HepG2 (cell line): ENCODE measurements at regions not wholly inside any gene's neighbourhood (a gene's known extent, or its start where the extent isn't known, plus 50 kb on each side); places are given as distances from the start of the nearest gene placed in this dataset.

Experiments used
- CBFB ChIP-seq: sonication (generic); formaldehyde crosslinking; IDR thresholded peaks from 2 replicates; pipeline ENCODE4 v1.4.0; 2020; ENCODE audit warnings: missing genetic modification reagents
- ERF ChIP-seq: IDR thresholded peaks from 2 replicates; pipeline ENCODE4 v1.6.1; 2018; ENCODE audit warnings: missing biosample characterization, missing genetic modification reagents
- GMEB1 ChIP-seq: sonication (generic); formaldehyde crosslinking; IDR thresholded peaks from 2 replicates; pipeline ENCODE4 v1.5.1; 2020; ENCODE audit warnings: missing genetic modification reagents, mild to moderate bottlenecking, borderline replicate concordance
- MED8 ChIP-seq: sonication (generic); formaldehyde crosslinking; IDR thresholded peaks from 2 replicates; pipeline ENCODE4 v1.8.1; 2023; ENCODE audit warnings: mild to moderate bottlenecking, missing genetic modification reagents; ENCODE audit not compliant: insufficient replicate concordance
- ZBTB2 ChIP-seq: sonication (generic); formaldehyde crosslinking; IDR thresholded peaks from 2 replicates; pipeline ENCODE4 v1.8.0; 2022; ENCODE audit warnings: low read depth, missing genetic modification reagents
- ZNF234 ChIP-seq: sonication (generic); formaldehyde crosslinking; conservative IDR thresholded peaks from 2 replicates; pipeline ENCODE4 v1.5.1; 2020; ENCODE audit warnings: mild to moderate bottlenecking, missing genetic modification reagents
- ZNF563 ChIP-seq: sonication (generic); formaldehyde crosslinking; IDR thresholded peaks from 2 replicates; pipeline ENCODE4 v1.8.0; 2022; ENCODE audit warnings: mild to moderate bottlenecking, moderate library complexity, missing genetic modification reagents
- ZNF609 ChIP-seq: sonication (generic); formaldehyde crosslinking; IDR thresholded peaks from 2 replicates; pipeline ENCODE4 v1.4.0; 2020; ENCODE audit warnings: mild to moderate bottlenecking, missing genetic modification reagents, borderline replicate concordance
- ZNF841 ChIP-seq: sonication (generic); formaldehyde crosslinking; IDR thresholded peaks from 2 replicates; pipeline ENCODE4 v1.8.1; 2023; ENCODE audit warnings: missing genetic modification reagents, borderline replicate concordance
- TF ChIP-seq, protein P1 (sequence below): sonication (generic); formaldehyde crosslinking; IDR thresholded peaks from 2 replicates; pipeline ENCODE4 v1.5.1; 2020; ENCODE audit warnings: mild to moderate bottlenecking, missing genetic modification reagents, moderate library complexity
- TF ChIP-seq, protein P2 (sequence below): IDR thresholded peaks from 2 replicates; pipeline ENCODE4 v1.4.0; 2020; ENCODE audit warnings: mild to moderate bottlenecking, missing genetic modification reagents

DNA sequence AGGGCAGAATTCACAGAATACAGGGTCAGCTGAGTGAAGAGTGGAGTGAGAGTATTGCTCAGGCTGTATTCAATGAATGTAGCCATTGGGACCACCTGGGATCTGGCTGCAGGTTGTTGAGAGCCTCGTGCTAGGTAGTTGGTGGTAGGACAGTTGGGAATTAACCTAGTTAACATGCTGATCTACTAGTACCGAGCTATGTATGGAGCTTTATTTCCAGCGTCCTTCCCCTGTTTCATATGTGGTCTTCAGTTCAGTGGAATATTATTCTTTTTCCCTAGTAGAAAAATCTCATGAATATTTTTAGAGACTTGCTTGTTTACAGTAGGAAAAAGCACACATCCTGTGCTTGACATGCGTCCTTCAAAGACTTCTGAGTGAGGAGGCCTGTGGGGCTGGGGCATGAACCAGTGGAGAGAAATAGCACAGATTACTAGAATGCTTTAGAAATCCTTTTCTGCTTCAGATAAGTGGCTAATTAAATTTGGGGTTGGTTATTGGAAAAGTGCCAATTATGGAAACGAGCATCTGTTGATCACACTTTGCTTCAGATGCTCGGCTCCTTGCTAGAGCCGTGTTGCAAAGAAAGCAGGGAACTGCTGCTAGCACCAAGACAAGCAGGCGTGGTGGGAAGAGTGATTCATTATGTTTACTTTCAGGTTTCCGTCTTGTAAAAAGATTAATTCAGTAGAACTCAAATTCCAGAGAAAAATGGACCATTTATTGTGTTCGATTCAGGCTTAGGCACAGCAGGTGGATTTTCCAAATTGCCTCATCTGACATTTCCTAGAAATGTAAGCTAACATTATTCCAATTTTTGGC lies 53.6 kb downstream of the ARF6 start (continued):
- TF ChIP-seq, protein P1, sequence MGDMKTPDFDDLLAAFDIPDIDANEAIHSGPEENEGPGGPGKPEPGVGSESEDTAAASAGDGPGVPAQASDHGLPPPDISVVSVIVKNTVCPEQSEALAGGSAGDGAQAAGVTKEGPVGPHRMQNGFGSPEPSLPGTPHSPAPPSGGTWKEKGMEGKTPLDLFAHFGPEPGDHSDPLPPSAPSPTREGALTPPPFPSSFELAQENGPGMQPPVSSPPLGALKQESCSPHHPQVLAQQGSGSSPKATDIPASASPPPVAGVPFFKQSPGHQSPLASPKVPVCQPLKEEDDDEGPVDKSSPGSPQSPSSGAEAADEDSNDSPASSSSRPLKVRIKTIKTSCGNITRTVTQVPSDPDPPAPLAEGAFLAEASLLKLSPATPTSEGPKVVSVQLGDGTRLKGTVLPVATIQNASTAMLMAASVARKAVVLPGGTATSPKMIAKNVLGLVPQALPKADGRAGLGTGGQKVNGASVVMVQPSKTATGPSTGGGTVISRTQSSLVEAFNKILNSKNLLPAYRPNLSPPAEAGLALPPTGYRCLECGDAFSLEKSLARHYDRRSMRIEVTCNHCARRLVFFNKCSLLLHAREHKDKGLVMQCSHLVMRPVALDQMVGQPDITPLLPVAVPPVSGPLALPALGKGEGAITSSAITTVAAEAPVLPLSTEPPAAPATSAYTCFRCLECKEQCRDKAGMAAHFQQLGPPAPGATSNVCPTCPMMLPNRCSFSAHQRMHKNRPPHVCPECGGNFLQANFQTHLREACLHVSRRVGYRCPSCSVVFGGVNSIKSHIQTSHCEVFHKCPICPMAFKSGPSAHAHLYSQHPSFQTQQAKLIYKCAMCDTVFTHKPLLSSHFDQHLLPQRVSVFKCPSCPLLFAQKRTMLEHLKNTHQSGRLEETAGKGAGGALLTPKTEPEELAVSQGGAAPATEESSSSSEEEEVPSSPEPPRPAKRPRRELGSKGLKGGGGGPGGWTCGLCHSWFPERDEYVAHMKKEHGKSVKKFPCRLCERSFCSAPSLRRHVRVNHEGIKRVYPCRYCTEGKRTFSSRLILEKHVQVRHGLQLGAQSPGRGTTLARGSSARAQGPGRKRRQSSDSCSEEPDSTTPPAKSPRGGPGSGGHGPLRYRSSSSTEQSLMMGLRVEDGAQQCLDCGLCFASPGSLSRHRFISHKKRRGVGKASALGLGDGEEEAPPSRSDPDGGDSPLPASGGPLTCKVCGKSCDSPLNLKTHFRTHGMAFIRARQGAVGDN (CRISPR knock-in tag), result no peak
- TF ChIP-seq ZNF609 (CRISPR knock-in tag), result no peak
- TF ChIP-seq ZNF563 (CRISPR knock-in tag), result no peak
- TF ChIP-seq ZNF234 (CRISPR knock-in tag), result no peak
- TF ChIP-seq ZBTB2 (CRISPR knock-in tag), result no peak
- no peak for TF ChIP-seq MED8 (CRISPR knock-in tag)
- TF ChIP-seq, protein P2, sequence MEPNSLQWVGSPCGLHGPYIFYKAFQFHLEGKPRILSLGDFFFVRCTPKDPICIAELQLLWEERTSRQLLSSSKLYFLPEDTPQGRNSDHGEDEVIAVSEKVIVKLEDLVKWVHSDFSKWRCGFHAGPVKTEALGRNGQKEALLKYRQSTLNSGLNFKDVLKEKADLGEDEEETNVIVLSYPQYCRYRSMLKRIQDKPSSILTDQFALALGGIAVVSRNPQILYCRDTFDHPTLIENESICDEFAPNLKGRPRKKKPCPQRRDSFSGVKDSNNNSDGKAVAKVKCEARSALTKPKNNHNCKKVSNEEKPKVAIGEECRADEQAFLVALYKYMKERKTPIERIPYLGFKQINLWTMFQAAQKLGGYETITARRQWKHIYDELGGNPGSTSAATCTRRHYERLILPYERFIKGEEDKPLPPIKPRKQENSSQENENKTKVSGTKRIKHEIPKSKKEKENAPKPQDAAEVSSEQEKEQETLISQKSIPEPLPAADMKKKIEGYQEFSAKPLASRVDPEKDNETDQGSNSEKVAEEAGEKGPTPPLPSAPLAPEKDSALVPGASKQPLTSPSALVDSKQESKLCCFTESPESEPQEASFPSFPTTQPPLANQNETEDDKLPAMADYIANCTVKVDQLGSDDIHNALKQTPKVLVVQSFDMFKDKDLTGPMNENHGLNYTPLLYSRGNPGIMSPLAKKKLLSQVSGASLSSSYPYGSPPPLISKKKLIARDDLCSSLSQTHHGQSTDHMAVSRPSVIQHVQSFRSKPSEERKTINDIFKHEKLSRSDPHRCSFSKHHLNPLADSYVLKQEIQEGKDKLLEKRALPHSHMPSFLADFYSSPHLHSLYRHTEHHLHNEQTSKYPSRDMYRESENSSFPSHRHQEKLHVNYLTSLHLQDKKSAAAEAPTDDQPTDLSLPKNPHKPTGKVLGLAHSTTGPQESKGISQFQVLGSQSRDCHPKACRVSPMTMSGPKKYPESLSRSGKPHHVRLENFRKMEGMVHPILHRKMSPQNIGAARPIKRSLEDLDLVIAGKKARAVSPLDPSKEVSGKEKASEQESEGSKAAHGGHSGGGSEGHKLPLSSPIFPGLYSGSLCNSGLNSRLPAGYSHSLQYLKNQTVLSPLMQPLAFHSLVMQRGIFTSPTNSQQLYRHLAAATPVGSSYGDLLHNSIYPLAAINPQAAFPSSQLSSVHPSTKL, result peak; percentile 24; the same call in 1 of the 2 replicates
- no peak for TF ChIP-seq ZNF841 (CRISPR knock-in tag)
- no peak for TF ChIP-seq CBFB (CRISPR knock-in tag)
- TF ChIP-seq ERF (CRISPR knock-in tag), result no peak
- TF ChIP-seq GMEB1, result no peak
